AG04449 (cell line): ENCODE measurements at regions not wholly inside any gene's neighbourhood (a gene's known extent, or its start where the extent isn't known, plus 50 kb on each side); places are given as distances from the start of the nearest gene placed in this dataset.

Experiments used
- CTCF ChIA-PET: fragments of 350-600 bp; formaldehyde crosslinking; extraction: SDS; loops from one replicate; lab custom pipeline; 2021; ENCODE audit warnings: antibody characterized with exemption; lab: Yijun Ruan, JAX
- POLR2A ChIA-PET: fragments of 400-600, 350-600 bp; formaldehyde crosslinking; extraction: SDS; loops from one replicate; lab custom pipeline; 2020; ENCODE audit warnings: antibody characterized with exemption, inconsistent platforms; lab: Yijun Ruan, JAX
- DNase-seq: peaks from one replicate; pipeline ENCODE4 v3.0.0-alpha.2; 2010; ENCODE audit warnings: low read depth, low spot score
- H3K4me3 ChIP-seq: 2 replicates; pipeline ENCODE4 v1.5.1; 2011; ENCODE audit warnings: low read depth, mild to moderate bottlenecking, control low read depth, low read length
- CTCF ChIP-seq: IDR thresholded peaks from one replicate; pipeline ENCODE4 v1.5.1; 2011; ENCODE audit warnings: mild to moderate bottlenecking, moderate library complexity, low read length, control low read depth, inconsistent platforms; ENCODE audit not compliant: insufficient read depth; ENCODE audit errors: missing control alignments

GRCh38 chr1:95407131-95407885, 173.3 kb downstream of the RWDD3 start:
- no peak for TF ChIP-seq CTCF
- ChIA-PET POLR2A (no interaction called here), CTCF (no interaction called here)
- DNase-seq: no peak
- no peak overlapping the region for H3K4me3 ChIP-seq

- no peak for TF ChIP-seq CTCF
- H3K4me3 ChIP-seq: no peak overlapping the region
- ChIA-PET CTCF (no interaction called here), POLR2A (no interaction called here)
- DNase-seq: no peak
Observed at GRCh38 chr1:95407886-95408291, 173.9 kb downstream of the RWDD3 start.

GRCh38 chr1:95408507-95409136, 174.6 kb downstream of the RWDD3 start:
- DNase-seq: no peak
- POLR2A ChIA-PET: no interaction called here
- CTCF ChIA-PET: no interaction called here
- TF ChIP-seq CTCF: no peak
- no peak overlapping the region for H3K4me3 ChIP-seq

GRCh38 chr1:95409276-95409675, 175.3 kb downstream of the RWDD3 start:
- CTCF ChIA-PET: no interaction called here
- POLR2A ChIA-PET: no interaction called here
- no peak for DNase-seq
- TF ChIP-seq CTCF: no peak
- H3K4me3 ChIP-seq: no peak overlapping the region

- H3K4me3 ChIP-seq: no peak overlapping the region
- no peak for DNase-seq
- no peak for TF ChIP-seq CTCF
- ChIA-PET POLR2A (no interaction called here), CTCF (no interaction called here)
Observed at GRCh38 chr1:95409901-95410300, 175.9 kb downstream of the RWDD3 start.

- no peak for DNase-seq
- no peak overlapping the region for H3K4me3 ChIP-seq
- ChIA-PET CTCF (no interaction called here), POLR2A (no interaction called here)
- TF ChIP-seq CTCF: no peak
Observed at GRCh38 chr1:95415146-95415545, 181.1 kb downstream of the RWDD3 start.
